GM19025 (cell line): ENCODE measurements at regions not wholly inside any gene's neighbourhood (a gene's known extent, or its start where the extent isn't known, plus 50 kb on each side); places are given as distances from the start of the nearest gene placed in this dataset.

Experiments
- ATAC-seq: cut with Tn5 transposase; IDR thresholded peaks from one replicate; pipeline ENCODE4 v1.9.1; 2021; ENCODE audit warnings: mild to moderate bottlenecking, low read depth, moderate library complexity; ENCODE audit not compliant: unreplicated experiment

DNA sequence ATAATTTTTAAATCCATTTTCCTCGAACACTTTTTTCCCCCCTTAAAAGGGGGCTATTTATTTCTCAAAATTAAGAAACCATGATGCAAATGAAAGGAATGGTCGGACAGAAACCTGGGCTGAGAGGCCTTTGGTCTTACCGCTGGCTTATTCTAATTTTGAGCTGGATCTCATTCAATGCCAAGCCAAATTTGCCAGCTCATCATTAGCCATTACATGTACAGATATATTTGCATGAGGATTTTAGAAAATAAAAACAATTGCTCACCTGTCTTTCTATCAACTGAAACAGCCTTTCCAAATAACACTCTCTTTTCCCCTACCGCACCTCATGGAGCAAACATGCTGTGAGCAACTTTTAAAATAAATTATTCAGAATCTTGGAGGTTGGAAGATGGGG, 219.5 kb upstream of the DTNBP1 start:
- no peak for ATAC-seq

DNA sequence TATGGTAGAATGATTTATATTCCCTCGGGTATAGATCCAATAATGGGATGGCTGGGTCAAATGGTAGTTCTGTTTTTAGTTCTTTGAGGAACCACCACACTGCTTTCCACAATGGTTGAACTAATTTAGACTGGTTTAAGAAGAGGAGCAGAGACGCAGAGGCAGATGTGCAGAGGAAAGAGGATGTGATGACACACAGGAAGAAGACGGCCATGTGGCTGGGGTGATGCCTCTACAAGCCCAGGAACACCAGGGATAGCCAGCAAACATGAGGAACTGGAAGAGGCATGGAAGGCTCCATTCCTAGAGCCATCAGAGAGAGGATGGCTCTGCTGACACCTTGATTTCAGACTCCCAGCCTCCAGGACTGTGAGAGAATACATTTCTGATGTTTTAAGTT, 218.3 kb upstream of the DTNBP1 start:
- no peak for ATAC-seq

DNA sequence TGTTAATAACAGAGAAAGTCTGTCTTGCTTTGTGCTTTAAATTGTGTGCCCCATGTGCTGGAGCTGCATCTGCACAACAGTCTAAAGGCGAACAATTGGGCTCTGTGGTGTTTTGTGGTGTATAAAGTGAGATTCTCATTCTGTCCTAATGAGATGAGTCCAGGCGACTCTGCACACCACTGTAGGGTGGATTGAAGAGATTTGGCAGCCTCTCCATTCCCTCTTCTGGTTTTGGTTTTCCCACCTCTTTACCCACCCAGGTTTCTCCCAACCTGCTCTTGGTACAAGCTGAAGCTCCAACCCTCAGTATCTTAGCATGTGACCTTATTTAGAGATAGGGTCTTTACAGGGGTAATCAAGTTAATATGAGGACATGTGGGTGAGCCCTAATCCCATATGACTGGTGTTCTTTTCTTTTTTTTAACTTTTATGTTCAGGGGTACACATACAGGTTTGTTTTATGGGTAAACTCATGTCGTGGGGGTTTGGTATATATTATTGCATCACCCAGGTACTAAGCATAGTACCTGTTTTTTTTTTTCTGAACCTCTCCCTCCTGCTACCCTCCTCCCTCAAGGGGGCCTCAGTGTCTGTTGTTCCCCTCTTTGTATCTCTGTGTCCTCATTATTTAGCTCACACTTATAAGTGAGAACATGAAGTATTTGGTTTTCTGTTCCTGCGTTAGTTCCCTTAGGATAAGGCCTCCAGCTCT, 217.6 kb upstream of the DTNBP1 start:
- ATAC-seq, result no peak

DNA sequence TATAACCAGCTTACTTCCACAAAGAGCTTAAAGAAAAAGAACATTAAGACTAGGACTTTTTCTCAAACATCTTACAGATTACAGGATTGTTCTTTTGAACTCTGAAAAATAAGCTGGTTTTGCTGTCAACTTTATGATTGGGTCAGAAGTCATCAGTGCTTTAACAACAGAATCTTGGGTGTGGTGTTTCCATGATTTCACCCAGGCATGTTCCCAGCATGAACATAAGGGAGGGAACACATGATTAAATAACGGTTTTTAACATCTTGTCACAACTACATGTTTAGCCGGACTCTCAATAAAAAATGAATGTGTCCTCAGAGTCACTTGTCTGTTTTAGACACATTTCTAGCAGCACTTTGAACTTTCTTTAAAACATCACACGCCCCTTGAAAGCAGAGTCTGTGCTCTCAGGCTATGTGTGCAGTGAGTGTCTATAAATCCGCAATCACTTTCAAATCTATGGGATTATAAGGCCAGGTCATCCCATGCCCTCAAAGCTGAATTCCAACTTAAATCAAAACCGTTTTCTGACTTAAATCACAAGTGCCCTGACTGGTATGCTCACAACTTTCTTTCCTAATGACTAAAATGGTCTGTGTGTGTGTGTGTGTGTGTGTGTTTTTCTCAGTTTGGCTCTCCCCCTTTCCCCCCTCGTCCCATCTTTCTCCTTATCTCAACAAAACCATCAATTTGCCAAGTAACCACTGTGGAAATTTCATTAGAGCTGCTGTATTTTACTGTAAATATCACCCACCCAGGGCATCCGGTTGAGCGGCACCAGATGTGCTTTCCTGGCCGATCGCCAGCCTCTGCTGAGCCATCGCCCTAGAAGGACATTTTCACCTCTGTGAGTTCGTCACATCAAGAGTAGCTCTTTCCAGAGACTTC, 216.8 kb upstream of the DTNBP1 start:
- peak; percentile 77 for ATAC-seq

DNA sequence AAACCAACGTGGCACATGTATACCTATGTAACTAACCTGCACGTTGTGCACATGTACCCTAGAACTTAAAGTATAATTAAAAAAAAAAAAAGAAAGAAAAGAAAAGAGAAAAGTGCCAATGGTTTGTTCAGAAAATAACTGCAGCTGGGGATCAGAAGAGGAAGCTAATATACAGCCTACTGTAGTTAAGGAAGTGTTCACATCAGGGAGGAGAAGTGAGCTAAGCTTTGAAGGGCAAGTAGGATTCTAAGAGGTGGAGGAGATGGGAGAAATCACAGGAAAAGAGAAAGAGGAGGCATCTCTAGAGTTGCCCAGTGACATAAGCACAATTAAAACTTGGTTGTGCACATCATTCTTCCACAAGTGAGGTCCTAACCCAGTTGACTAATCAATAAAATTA, 214.4 kb upstream of the DTNBP1 start:
- ATAC-seq, result no peak

DNA sequence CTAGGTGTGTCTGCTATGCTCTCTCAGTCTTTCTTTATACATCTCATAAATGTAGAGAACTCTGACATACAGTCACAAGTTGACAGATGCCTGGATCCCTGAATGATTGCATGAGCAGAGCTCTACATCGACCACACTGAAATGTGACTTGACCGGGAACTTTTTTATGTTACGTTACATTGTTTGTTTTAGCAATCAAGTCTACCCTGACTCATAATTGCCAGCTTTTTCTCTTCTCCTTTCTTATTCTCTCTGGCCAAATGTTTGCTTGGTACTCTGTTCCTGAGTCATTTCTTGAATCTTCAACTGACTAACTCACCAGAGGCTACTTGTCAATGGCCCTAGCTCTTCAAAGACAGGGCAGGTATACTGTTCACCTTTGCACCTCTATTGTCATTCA, 213.6 kb upstream of the DTNBP1 start:
- peak; percentile 49 for ATAC-seq

DNA sequence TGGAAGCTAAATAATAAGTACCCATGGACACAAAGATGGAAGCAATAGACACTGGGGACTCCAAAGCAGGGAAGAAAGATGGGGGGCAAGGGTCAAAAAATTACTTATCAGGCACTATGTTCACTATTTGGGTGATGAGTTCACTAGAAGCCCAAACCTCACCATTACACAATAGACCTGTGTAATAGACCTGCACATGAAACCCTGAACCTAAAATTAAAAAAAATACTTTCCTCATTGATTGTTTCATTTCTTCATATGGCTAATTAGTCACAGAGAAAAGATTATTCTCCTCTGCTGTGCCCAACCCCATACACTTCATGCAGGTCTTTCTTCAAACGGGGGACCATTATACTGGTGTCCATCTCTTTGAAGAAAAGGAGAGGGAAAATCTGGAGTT, 213.0 kb upstream of the DTNBP1 start:
- ATAC-seq, result no peak

DNA sequence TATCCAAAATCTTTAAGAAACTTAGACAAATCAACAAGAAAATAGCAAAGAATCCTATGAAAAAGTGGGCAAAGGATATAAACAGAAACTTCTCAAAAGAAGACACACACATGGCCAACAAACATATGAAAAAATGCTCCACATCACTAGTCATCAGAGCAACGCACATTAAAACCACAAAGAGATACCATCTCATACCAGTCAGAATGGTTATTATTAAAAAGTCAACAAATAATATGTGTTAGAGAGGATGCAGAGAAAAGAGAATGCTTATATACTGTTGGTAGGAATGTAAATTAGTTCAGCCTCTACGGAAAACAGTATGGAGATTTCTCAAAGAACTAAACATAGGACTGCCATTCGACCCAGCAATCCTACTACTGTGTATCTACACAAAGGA, 212.0 kb upstream of the DTNBP1 start:
- ATAC-seq, result no peak

DNA sequence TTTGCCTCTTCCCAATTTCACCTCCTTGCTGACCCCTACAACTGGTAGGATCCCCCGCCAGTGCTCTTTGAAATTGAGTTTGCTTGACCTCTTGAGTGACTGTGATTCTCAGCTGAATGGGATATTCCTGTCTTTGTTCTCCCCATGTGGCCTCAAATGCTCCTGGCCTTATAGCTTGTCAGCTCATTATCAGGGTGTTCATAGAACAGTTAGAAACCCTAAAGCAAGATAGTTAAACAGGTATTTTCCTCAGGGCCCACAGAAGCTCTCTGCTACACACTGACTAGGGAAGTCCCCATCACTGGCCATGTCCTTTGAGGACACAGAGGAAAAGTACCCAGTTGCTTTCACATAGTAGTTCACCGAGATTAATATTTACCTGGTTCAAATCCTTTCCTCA, 211.5 kb upstream of the DTNBP1 start:
- ATAC-seq, result no peak

DNA sequence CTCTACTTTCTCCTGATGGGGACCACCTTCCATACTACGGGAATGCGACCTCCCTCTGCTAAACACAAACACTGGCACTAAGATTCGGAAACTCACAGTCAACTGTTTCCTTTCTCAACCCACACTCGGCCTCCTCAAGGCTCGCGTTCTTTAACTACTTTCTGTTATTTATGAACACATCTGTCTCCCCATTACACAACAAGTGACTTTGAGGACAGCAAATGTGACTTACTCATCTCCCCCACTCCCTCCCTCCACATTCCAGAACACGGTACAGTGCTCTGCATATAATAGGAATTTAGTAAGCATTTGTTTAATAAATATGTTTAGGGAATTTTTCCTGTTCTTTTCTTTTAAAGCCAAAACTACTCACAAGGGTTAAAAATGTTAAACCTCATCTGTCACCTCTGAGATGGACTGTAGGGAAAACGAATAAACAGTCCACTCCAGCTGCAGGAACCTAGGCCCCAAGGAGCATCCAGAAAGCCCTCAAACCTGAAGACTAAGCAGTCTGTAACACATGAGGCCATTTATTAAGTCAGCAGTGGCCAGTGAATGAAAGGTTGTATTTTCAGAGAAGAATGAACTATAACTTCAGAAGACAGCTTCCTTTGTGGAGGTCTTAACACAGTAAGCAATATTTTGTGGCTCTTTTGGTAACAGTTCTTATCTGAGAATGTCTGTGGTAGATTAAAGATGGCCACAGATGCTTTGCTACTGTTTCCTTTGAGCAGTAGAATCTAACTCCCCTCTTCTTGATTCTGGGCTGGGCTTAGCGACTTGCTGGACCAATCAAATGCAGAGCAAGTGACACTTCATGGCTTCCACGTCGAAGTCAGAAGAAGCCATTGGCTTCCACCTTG, 209.6 kb upstream of the DTNBP1 start:
- no peak for ATAC-seq

DNA sequence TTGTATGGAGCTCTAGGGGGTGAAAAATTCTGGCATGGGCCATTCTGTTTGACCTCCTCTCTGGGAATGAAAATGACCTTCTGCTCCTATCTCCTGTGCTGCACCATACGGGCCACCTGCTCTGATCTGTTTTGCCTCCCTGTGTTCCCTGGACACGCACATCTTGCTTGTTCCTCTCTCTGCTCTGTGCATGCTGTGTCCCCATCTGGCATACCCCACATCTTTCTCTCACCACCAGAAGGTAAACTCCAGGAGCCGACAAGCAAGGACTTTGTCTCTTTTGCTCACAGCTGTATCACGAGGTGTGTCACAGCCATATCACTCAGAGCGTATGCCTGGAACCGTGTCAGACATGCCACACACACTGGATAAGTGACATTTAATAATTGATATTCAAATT, 208.4 kb upstream of the DTNBP1 start:
- ATAC-seq, result no peak

DNA sequence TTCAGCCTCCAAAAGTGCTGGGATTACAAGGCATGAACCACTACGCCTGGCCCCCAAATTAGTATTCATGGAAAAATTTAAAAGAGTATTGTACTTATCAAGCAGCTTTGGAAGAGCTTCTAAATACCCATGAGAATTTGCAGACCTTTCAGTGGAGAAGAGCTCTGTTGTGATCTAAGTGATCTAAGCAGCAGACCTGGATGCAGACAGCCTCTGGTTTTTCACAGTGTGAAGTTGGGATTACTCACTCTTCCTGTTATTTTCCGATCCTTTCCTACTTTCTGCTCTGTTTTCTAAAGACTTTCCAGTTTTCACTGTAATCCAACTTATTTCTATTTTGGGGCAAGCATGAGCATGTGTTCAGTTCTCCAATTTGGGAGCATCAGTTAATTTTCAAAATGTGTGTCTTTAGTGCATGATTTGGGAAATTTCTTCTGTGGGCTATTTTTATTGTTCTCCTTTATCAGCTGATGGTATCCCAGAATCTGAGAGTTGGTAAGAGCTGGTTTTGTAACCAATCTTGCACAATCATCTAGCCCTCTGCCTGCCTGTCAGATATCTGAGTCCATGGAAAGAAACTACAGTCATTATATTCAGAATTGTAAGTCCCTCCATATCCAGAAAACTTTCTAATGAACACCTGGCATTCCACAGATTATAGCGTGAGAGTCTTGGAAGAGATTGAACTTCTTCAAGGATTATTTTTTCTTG, 207.7 kb upstream of the DTNBP1 start:
- no peak for ATAC-seq

DNA sequence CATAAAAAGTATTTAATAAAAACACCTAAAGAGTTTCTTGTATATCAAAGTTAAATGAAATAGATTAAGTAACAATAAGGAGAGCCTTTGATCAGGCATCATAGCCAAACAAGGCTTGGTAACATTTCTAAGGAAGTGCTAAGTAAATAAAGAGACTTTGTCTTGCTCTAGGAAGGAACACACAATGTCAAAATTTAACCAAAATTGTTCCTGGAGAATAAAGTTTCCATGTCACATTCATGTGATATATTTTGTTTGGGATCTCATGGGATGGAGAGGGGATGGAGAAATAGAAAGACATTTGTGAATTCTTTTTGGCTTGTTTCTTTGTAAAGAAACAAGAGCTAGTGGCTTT, 201.9 kb upstream of the DTNBP1 start:
- no peak for ATAC-seq

DNA sequence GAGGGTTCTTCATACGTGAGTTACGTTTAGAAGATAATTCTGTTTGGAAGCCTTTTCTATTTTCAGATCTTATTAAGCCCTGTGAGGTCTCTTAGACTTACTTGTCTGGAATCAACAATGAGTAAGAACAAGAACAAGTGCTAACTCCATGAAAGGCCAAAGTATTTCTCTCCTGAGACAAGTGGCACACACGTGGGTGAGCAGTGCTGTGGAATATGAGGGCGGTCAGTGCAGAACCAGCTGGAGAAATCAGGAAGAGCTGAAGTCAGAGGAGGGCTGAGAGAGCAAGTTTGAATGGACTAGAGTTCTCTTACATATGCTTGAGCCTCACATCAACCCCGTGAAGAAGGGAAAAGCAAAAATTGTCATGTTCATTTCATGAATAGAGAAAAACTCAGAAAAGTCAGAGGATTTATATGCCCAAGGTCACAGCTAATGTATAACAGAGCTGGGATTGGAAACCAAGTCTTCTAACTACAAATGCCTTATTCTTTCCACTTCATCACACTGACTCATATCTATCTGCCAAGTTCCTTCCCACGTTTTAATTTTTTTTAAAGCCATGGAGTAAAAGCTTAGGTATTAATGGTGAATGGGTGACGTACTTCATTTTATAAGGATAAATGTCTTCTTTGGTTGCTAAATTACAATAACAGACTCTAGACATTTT, 201.3 kb upstream of the DTNBP1 start:
- ATAC-seq, result no peak

DNA sequence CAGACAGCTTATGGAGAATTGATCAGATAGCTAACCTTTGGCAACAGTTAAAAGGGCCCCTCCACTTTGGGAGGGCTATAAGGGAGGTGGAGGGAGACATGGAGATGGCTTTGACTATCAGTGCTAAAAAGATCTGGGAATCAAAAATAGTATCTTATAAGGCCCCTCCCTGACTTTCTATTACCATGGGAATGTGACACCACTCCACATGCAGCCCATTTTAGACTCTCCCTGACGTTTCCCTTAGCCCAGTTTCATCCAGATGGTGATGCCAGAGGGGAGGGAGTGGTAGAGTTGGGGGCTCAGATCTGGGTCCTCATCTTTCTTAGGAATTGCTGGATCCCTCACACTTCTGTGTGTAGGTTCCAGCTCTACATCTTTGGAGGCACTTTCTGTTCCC, 200.0 kb upstream of the DTNBP1 start:
- no peak for ATAC-seq

DNA sequence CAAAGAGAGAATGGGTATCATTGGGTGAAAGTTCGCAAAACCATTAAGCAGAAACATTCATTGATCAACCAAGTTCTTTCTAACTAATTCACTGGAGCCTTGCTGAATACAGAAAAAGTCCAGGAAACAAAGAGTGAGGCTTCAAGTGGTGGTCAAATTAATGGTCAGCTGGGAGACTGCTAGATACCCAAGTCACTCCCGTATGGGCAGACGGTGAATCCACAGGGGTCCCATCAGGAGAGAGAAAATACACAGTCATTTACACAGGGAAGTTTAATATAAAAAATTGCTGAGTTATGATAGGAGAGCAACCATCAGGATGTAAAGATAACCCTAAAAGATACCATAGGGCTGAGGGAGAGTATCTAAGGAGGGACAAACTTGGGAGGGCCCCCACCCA, 198.7 kb upstream of the DTNBP1 start:
- ATAC-seq, result no peak

DNA sequence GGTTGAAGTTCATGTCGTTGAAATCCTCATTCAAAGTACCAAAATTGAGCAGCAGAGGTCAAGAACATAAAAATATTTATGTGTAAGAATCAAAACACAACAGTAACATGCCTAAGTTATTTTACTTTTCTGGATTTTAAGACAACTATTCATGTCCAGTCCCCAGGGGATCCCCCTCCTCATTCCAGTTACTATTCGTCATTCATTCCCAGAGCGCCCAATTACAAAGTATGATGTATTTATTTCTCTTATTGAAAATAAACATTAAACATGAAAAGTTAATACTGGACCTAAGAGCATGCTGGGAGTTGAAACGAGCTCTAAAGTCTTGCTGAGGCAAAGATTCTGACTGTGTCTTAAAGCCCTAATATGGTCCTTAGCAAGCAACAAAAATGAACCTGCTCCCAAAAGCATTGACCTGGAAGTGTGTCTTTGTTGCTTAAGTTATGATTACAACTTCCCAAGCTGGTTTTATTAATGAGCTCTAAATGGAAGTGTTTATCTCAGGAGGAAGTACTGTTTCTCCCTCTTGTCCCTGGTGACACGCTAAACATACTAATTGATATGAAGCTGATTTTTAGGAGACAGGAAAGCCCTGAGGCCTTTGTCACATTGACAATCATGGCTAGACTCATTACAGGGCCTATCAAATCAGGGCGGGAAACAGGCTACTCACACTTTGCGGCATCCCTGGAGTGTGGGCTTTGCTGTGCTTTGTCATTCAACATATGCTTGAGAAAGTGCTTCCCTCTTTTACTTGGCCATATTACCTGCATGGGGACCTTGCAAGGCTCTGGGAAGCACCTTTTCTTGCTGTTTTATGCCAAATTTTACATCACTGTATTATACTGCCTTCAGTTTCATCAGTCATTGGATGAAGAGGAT, 192.2 kb upstream of the DTNBP1 start:
- no peak for ATAC-seq

DNA sequence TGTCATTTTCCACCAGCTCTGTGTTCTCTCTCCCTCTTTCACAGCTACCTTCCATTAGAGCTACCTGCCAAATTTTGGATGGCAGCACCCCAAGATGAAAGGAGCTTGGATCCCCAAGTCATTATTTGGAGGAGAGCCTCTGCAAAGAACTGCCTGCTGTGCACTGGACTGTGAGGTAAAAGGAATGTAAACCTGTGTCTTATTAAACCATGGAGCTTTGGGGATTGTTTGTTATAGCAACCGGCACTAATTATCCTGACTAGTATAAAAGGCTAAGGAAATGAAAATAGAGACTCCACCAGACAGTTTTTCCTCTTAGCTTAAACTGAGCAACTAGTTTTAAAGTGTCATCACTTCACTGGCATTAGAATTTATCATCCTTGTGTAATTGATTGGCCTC, 191.6 kb upstream of the DTNBP1 start:
- no peak for ATAC-seq

DNA sequence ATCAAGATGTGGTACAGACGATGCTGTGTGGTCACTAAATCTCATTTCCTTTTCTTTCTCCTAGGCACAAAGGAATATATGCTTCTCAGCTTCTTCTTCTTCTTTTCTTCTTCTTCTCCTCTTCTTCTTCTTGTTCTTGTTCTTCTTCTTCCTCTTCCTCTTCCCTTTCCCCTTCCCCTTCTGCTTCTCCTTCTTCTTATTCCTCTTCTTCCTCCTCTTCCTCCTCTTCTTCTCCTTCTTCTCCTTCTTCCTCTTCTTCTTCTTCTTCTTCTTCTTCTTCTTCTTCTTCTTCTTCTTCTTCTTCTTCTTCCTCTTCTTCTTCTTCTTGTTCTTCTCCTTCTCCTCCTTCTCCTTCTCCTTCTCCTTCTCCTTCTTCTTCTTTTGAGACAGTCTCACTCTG, 190.4 kb upstream of the DTNBP1 start:
- ATAC-seq, result no peak
